ENCODE measurements at regions not wholly inside any gene's neighbourhood (a gene's known extent, or its start where the extent isn't known, plus 50 kb on each side); places are given as distances from the start of the nearest gene placed in this dataset.

GRCh38 chr2:118176601-118177000 lies 88.3 kb downstream of the INSIG2 start (continued):
- TF ChIP-seq BCLAF1 (IDR thresholded peaks at IDR 0.05) (no peak), NFYA (IDR thresholded peaks at IDR 0.05; ENCODE audit: borderline replicate concordance, low read depth, low read length) (no peak), RELA (IDR thresholded peaks at IDR 0.05; ENCODE audit: borderline replicate concordance, partially characterized antibody) (no peak), ZZZ3 (IDR thresholded peaks at IDR 0.05; ENCODE audit: control insufficient read depth, insufficient read length, low read depth) (no peak), SREBF1 (IDR thresholded peaks at IDR 0.05; ENCODE audit: low read length) (no peak), NFIC (IDR thresholded peaks at IDR 0.05; ENCODE audit: low read depth, low read length) (no peak), CREB1 (IDR thresholded peaks at IDR 0.05; ENCODE audit: low read depth) (no peak), ZBTB33 (IDR thresholded peaks at IDR 0.05) (no peak), NFXL1 (IDR thresholded peaks at IDR 0.05; ENCODE audit: borderline replicate concordance) (no peak)

GRCh38 chr2:118171546-118171945 lies 83.3 kb downstream of the INSIG2 start:
- FAIRE-seq: no peak

More at GRCh38 chr2:118171546-118171945, 83.3 kb downstream of the INSIG2 start:
- ChIA-PET POLR2A (no interaction called here), SMC1A (ENCODE audit: uncharacterized antibody, unreplicated experiment) (no interaction called here), RAD21 (ENCODE audit: unreplicated experiment) (no interaction called here), CTCF (interaction anchor here (1.5 kb wide), 1 partner anchor 125 kb away, joined by 3 read pairs; no protein-coding TSS in a partner anchor)
- Histone ChIP-seq H3K27me3 (replicated peaks in 1 of 2; ENCODE audit: control insufficient read depth in 2 of 2, insufficient read depth in 2 of 2, low read length in 1 of 2) (no peaks in the 10 kb centered on the region; a peak in 1 of 4 replicates), H4K20me1 (ENCODE audit: control insufficient read depth, insufficient read depth) (no peaks in the 10 kb centered on the region), H3K79me2 (ENCODE audit: control insufficient read depth, insufficient read depth, low read length) (no peaks in the 10 kb centered on the region), H3K4me2 (ENCODE audit: control insufficient read depth, insufficient read depth) (no peak overlapping the region), H2AFZ (ENCODE audit: control insufficient read depth, low read depth, low read length) (no peak overlapping the region), H3K9me3 (replicated peaks; ENCODE audit: control insufficient read depth, insufficient read depth, low read length) (no peaks in the 10 kb centered on the region; the same call in 1 of the 3 replicates), H3K4me3 (no peak overlapping the region), H3K9ac (ENCODE audit: control insufficient read depth, insufficient read depth, low read length) (no peak overlapping the region), H3K4me1 (ENCODE audit: control insufficient read depth, insufficient read depth, low read length) (no peaks in the 10 kb centered on the region), H3K36me3 (ENCODE audit: control insufficient read depth in 2 of 2, insufficient read depth in 2 of 2, low read length in 1 of 2) (no peaks in the 10 kb centered on the region), H3K27ac (ENCODE audit: control insufficient read depth, insufficient read depth) (no peak overlapping the region)
- no peak for DNase-seq (ENCODE audit: low read depth, low spot score)
- in situ Hi-C loops (cut with MboI): no loop called here
- intact Hi-C loops (cut with micrococcal nuclease; ENCODE audit: unreplicated experiment): no loop called here
- WGBS (ENCODE audit: insufficient coverage, insufficient replicate concordance, low lambda C conversion rate, missing lambda C conversion rate): 38% methylated on average over 2 of the region's 2 CpGs
- no peak for TF ChIP-seq EP300 (IDR thresholded peaks at IDR 0.05; ENCODE audit: borderline replicate concordance in 1 of 2, control insufficient read depth in 1 of 2, low read depth in 2 of 2, low read length in 2 of 2)
- TF ChIP-seq TCF3 (IDR thresholded peaks at IDR 0.05; ENCODE audit: borderline replicate concordance, insufficient read depth, low read depth, low read length): no peak
- no peak for TF ChIP-seq CHD1 (IDR thresholded peaks at IDR 0.05; ENCODE audit: low read depth, low read length)
- no peak for TF ChIP-seq HDAC6 (IDR thresholded peaks at IDR 0.05; ENCODE audit: unreplicated experiment)
- no peak for TF ChIP-seq PAX5 (IDR thresholded peaks at IDR 0.05; ENCODE audit: borderline replicate concordance, low read depth, low read length)
- BruUV-seq (replicated peaks): no TSS peak
- no peak for ATAC-seq

Measured in GM12878 (cell line).